ENCODE measurements at regions not wholly inside any gene's neighbourhood (a gene's known extent, or its start where the extent isn't known, plus 50 kb on each side); places are given as distances from the start of the nearest gene placed in this dataset.
"Not testable (repeated sequence)": the region's sequence is repeated elsewhere in the genome, so short reads cannot be mapped to it uniquely, and the experiment has no call there.

GRCh38 chr3:86887876-86888275 is 103.1 kb downstream of the VGLL3 start:
- DNase-seq = no peak

DNA sequence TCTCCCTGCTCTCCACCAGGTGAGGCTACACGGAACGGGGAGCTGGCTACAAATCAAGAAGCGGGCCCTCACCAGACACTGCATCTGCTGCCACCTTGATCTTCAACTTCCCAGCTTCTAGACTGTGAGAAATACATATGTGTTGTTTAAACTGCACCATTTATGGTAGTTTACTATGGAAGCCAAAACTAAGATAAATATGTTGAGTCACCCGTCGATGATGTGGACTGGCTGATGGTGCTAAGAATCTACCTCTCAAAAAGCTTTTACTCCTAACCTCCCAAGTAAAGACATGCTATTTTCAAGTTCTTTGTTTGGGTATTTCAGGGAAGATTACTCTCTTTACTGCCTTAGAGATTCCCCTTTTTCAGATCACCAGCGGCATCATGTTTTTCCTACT is 110.9 kb downstream of the VGLL3 start:
- no peak for DNase-seq

DNA sequence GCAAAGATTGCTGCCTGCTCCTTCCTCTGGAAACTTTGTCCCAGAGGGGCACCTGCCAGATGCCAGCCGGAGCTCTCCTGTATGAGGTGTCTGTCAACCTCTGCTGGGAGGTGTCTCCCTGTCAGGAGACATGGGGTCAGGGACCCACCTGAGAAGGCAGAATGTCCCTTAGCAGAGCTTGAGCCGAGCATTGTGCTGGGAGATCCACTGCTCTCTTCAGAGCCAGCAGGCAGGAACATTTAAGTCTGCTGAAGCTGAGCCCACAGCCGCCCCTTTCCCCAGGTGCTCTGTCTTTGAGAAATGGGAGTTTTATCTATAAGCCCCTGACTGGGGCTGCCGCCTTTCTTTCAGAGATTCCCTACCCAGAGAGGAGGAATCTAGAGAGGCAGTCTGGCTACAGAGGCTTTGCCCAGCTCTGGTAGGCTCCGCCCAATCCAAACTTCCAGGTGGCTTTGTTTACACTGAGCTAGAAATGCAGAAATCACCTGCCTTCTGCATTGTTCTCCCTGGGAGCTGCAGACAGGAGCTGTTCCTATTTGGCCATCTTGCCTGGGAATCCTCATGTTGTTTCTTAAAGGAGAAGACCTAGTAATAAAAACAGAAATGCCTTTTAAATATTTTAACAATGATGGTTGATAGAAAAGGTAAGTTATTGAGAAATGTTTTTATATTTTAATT is 114.3 kb downstream of the VGLL3 start:
- not testable (repeated sequence) for DNase-seq

GRCh38 chr3:86874790-86875189 is 116.2 kb downstream of the VGLL3 start:
- not testable (repeated sequence) for DNase-seq

- DNase-seq = peak; percentile 47
Measured at GRCh38 chr3:86869566-86869965, 121.4 kb downstream of the VGLL3 start.

- DNase-seq = peak; percentile 19
Measured at GRCh38 chr3:86867982-86868381, 123.0 kb downstream of the VGLL3 start.

GRCh38 chr3:86865506-86865905 is 125.4 kb downstream of the VGLL3 start:
- no peak for DNase-seq

GRCh38 chr3:86856711-86857110 is 134.2 kb downstream of the VGLL3 start:
- no peak for DNase-seq

DNA sequence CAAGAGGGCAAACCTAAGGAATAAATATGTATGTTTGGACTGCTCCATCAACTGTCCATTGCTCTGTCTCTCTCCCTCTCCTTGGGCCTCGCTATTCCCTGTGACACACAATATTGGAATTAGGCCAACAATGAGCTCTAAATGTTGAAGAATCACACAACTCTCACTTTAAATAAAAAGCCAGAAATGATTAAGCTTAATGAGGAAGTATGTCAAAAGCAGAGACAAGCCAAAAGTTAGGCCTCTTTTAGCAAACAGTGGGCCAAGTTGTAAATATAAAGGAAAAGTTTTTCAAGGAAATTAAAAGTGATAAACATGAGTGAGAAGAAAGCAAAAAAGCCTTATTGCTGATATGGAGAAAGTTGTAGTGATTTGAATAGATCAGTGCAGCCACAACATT is 141.0 kb downstream of the VGLL3 start:
- no peak for DNase-seq

DNA sequence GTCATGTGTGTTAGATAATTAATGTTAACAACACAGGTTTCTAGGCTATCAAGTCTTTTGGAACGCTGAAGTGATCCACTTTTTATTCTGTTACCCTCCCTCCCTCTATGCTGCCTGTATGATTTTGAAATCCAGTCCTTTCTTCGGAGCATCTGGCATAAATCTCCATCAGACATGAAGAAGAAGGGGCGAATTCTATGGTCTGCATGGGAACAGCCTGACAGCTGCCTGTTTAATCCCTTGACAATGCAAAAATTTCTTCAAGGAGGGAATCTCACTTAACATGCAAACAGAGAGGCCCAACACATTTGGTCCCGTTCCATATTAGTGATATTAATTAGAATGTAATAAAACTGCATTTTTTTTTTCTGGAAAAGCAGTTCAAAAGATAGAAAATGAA is 145.2 kb downstream of the VGLL3 start:
- DNase-seq = no peak

DNA sequence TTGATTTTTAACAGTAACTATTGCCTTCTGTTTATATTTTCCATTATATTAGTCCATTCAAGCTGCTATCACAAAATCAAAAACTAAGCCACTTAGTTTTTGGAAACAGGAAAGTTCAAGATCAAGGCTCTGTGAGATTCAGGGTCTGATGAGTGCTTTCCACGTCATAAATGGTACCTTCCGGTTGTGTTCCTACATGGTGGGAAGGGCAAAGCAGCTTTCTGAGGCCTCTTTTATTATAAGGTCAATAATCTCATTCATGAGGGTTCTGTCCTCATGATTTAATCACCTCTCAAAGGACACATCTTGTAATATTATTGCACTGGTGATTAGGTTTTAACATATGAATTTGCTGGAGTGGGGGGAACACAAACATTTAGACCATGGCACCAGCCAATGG is 152.0 kb downstream of the VGLL3 start:
- DNase-seq = no peak

DNA sequence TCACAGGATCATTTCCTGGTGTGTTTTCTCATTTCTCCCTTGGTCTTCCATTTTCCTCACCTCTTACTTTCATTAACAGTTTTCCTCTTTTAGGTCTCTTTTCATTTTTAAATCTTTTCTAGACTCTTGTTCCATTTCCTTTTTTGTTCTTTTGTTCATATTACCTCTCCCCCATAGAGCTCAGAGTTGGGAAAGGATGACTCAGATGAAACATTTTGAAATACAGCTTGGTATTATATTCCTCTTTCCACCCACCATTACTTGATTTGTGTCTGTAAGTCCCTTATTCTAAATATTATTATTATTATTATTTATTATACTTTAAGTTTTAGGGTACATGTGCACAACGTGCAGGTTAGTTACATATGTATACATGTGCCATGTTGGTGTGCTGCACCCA is 153.1 kb downstream of the VGLL3 start:
- no peak for DNase-seq

DNA sequence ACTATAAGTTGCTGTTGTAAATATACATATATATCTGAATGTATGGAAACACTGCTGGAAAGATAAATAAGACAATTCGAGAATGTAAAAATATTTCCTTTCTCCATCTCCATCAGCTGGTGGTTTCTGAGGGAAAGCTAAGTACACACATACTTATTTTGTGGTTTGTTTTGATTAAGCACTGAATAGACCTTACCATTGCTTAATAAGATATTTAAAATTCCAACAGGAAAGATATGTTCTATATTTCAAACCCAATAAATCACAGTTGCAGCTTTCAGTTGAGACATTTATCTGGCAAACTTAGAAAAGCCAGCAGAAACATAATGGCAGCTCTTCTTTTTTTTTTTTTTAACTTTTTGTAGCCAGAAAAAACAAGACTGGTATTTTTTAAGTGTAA is 160.4 kb downstream of the VGLL3 start:
- DNase-seq = no peak

DNA sequence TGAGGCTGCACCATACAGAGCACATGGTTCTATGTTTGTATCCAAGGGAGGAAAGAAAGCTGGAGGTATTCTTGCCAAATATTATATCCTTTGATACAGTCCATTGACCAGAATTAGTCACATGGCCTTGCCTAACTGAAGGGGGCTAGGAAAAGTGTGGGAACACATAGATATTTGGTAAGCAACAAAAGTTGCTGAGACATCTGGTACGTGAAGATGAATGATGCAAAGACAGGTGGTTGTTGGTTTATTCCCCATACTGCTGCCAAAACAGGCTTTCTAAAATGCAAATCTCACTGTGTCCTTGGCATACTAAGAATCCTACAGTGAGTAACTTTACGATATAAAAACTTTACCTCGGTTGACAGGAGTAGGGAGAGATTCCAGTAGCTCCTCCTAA is 162.2 kb downstream of the VGLL3 start:
- DNase-seq = no peak

GRCh38 chr3:86827582-86827981 is 163.4 kb downstream of the VGLL3 start:
- not testable (repeated sequence) for DNase-seq

DNA sequence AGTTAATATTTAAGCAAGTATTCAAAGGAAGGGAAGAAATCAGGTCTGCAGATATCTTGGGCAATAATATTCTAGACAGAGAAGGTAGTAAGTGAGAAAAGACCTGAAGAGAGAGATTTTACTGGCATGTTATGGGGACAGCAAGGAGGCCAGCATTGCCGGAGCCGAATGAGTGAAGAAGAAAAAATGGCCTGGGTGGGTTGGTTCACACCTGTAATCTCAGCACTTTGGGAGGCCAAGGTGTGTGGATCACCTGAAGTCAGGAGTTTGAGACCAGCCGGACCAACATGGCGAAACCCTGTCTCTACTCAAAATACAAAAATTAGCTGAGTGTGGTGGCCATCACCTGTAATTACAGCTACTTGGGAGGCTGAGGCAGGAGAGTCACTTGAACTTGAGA is 164.7 kb downstream of the VGLL3 start:
- no peak for DNase-seq

GRCh38 chr3:86815880-86816279 is 175.1 kb downstream of the VGLL3 start:
- no peak for DNase-seq

DNA sequence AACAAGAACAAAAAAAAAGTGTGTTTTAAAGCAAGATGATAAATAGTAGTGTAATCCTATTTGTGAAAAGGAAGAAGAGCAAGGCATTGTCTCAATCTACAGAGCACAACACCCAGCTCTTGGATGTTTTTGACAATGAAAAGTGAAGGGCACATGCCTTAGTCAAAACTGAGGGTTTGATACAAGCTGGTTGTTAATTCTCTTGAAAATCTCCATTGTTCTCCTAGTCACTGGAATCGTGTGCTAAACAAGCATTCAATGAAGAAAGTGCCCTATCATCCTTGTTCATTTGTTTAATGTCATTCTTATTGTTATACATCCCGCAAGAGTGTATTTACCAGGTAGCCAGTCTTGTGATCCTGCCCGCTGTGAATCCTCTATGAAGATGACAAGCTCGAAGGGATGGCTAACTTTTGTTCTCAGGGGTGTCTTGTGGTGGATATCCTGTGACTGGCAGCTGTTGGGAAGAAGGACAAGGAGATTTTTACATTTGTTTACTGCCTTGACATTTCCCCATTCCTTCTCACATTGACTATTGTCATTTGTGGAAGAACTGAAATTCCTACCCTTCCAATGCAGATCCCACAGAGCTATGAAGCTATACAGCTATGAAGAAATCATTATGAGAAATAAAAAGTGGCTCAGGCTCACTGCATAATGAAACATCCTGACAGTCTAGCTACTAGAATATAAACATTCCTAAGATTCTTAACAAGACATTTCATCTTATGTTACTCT is 175.9 kb downstream of the VGLL3 start:
- DNase-seq = no peak

DNA sequence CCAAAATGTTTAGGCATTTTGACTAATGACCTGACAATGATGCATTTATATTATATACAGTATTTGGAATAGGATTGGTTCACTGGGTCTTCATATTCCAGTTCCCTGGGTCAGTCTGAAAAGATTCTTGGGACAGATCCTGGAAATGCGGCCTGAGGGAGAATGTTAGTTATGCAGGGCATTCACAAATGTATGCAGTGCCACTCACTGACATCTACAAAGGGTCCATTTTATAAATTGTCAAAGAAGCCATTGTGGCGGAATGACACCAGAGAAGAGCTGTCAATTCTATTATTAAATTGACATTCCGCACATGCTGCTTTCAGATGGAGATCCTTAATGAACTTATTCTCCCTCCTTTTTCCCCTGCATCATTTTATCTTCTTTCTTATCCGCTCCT is 176.6 kb downstream of the VGLL3 start:
- DNase-seq = no peak

GRCh38 chr3:86801921-86802320 is 189.0 kb downstream of the VGLL3 start:
- no peak for DNase-seq

DNA sequence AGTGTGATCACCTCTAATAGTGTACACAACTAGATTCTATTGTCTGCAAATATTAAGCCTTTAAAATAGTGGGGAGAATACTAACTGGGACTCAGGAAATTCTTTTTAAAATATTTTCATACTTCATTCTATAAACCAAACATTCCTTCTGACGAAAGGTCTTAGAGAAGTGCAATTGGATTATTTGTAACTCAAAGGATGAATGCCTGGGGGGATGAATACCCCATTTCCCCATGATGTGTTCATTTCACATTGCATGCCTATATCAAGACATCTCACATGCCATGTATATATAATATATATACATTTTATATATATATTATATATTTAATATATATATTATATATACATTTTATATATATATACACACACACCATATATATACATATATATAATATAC is 189.9 kb downstream of the VGLL3 start:
- no peak for DNase-seq

- no peak for DNase-seq
Measured at GRCh38 chr3:86800116-86800515, 190.8 kb downstream of the VGLL3 start.

DNA sequence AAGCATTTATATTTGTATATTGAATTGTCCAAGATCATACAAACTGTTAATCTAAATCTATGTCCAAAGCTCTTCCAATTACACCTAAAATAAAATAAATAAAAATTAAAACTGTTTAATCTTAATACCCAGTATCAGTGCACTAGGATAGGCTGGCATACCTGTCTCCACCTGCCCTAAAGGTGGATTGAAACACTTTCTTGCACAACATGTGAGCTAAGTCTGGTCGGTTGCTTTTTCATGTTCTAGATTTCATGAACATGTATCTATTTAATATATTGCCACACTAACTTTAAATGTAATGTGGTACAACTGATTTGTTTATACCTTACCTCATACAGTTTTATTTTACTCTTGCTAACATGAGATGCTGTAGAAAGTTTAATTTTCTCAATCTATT is 193.0 kb downstream of the VGLL3 start:
- no peak for DNase-seq

DNA sequence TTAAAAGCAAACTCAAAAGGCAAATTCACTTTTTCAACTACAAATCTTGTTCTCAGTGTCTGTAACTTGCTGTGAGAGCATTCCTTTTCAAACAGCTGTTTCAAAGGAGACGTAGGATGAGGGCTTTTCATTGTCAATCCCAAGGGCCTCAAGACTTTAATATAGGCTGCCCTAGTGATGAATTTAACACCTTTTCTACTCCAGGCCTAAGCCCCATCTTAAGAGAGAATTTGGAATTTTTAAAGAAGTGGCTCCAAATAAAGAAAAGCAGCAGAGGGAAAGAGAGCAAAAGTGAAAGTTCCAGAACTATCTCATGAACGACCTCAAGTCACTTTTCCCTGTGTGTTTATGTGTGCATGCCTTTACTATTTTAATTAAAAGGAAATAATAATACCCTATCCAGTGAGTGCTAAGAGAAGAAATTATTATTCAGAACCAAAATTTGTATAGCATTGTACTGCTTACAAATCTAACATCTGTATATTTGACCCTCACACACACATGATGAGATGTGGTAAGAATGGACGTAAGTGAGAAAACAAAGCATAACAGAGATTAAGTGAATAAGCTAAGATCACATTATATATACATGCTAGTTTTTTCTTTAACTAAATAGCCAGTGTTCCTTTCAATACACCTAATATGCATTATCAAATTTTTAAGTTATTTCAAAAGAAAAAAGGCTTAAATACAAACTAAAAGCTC is 196.4 kb downstream of the VGLL3 start:
- DNase-seq = no peak
